SK-N-SH treated with all-trans-retinoic acid at 6 μM for 48 hours (cell line): ENCODE measurements at regions not wholly inside any gene's neighbourhood (a gene's known extent, or its start where the extent isn't known, plus 50 kb on each side); places are given as distances from the start of the nearest gene placed in this dataset.

Source experiments
- ATAC-seq: fragments of 200-7000 bp; cut with Tn5 transposase; 3 replicates; pipeline ENCODE4 v1.9.1; 2020; ENCODE audit warnings: mild to moderate bottlenecking, moderate library complexity
- ARNTL ChIP-seq: fragments of 450-650 bp; formaldehyde crosslinking; IDR thresholded peaks from 2 replicates; pipeline ENCODE4 v1.5.0; 2020; ENCODE audit warnings: low read depth, mild to moderate bottlenecking, moderate library complexity, borderline replicate concordance
- BACH2 ChIP-seq: fragments of 250-450 bp; sonication (Bioruptor Pico); IDR thresholded peaks from 2 replicates; pipeline ENCODE4 v1.9.0; 2021; ENCODE audit warnings: mild to moderate bottlenecking, borderline replicate concordance
- CREB5 ChIP-seq: fragments of 250-450 bp; sonication (Bioruptor Pico); IDR thresholded peaks from 2 replicates; pipeline ENCODE4 v1.5.1; 2020; ENCODE audit warnings: low read depth, mild to moderate bottlenecking, moderate library complexity
- CSDC2 ChIP-seq: fragments of 250-450 bp; sonication (Bioruptor Pico); IDR thresholded peaks from 2 replicates; pipeline ENCODE4 v1.5.0; 2020; ENCODE audit warnings: mild to moderate bottlenecking, moderate library complexity
- CSRNP3 ChIP-seq: fragments of 250-450 bp; sonication (Bioruptor Pico); IDR thresholded peaks from 2 replicates; pipeline ENCODE4 v1.5.1; 2021; ENCODE audit warnings: mild to moderate bottlenecking, moderate library complexity
- ESRRG ChIP-seq: fragments of 250-450 bp; sonication (Bioruptor Pico); IDR thresholded peaks from 2 replicates; pipeline ENCODE4 v1.6.1; 2021; ENCODE audit warnings: mild to moderate bottlenecking
- GLIS3 ChIP-seq: fragments of 250-450 bp; sonication (Bioruptor Pico); IDR thresholded peaks from 2 replicates; pipeline ENCODE4 v1.5.0; 2020; ENCODE audit warnings: mild to moderate bottlenecking, moderate library complexity
- ISL1 ChIP-seq: fragments of 250-450 bp; sonication (Bioruptor Pico); IDR thresholded peaks from 2 replicates; pipeline ENCODE4 v2.1.2; 2022; ENCODE audit warnings: mild to moderate bottlenecking, moderate library complexity
- OSR1 ChIP-seq: fragments of 250-450 bp; sonication (Bioruptor Pico); IDR thresholded peaks from 2 replicates; pipeline ENCODE4 v1.8.0; 2022; ENCODE audit warnings: moderate library complexity, mild to moderate bottlenecking, inconsistent platforms
- PATZ1 ChIP-seq: fragments of 250-450 bp; sonication (Bioruptor Pico); IDR thresholded peaks from 2 replicates; pipeline ENCODE4 v1.8.0; 2020; ENCODE audit warnings: mild to moderate bottlenecking, moderate library complexity, borderline replicate concordance
- POU6F1 ChIP-seq: fragments of 250-450 bp; sonication (Bioruptor Pico); IDR thresholded peaks from 2 replicates; pipeline ENCODE4 v1.8.0; 2021; ENCODE audit warnings: low read depth, mild to moderate bottlenecking, moderate library complexity, borderline replicate concordance
- PPARA ChIP-seq: fragments of 250-450 bp; sonication (Bioruptor Pico); IDR thresholded peaks from 2 replicates; pipeline ENCODE4 v1.5.0; 2020; ENCODE audit warnings: mild to moderate bottlenecking, borderline replicate concordance
- RARB ChIP-seq: fragments of 250-450 bp; sonication (Bioruptor Pico); IDR thresholded peaks from 2 replicates; pipeline ENCODE4 v1.8.0; 2021; ENCODE audit warnings: mild to moderate bottlenecking, moderate library complexity
- SNAI2 ChIP-seq: fragments of 250-450 bp; sonication (Bioruptor Pico); IDR thresholded peaks from 2 replicates; pipeline ENCODE4 v1.5.0; 2020; ENCODE audit warnings: mild to moderate bottlenecking, moderate library complexity
- TCF4 ChIP-seq: fragments of 250-450 bp; sonication (Bioruptor Pico); IDR thresholded peaks from 2 replicates; pipeline ENCODE4 v1.8.0; 2021; ENCODE audit warnings: mild to moderate bottlenecking, moderate library complexity, borderline replicate concordance
- TOX ChIP-seq: fragments of 250-450 bp; sonication (Bioruptor Pico); IDR thresholded peaks from 2 replicates; pipeline ENCODE4 v1.8.0; 2021; ENCODE audit warnings: mild to moderate bottlenecking, moderate library complexity, borderline replicate concordance
- TSHZ2 ChIP-seq: fragments of 250-450 bp; sonication (Bioruptor Pico); IDR thresholded peaks from 2 replicates; pipeline ENCODE4 v1.5.0; 2020; ENCODE audit warnings: mild to moderate bottlenecking, moderate library complexity
- ZC3H10 ChIP-seq: fragments of 250-450 bp; sonication (Bioruptor Pico); IDR thresholded peaks from 2 replicates; pipeline ENCODE4 v1.5.1; 2021; ENCODE audit warnings: mild to moderate bottlenecking, moderate library complexity
- ZFP3 ChIP-seq: fragments of 250-450 bp; sonication (Bioruptor Pico); IDR thresholded peaks from 2 replicates; pipeline ENCODE4 v1.5.0; 2020; ENCODE audit warnings: mild to moderate bottlenecking, moderate library complexity
- ZFP30 ChIP-seq: fragments of 450-650 bp; formaldehyde crosslinking; IDR thresholded peaks from 2 replicates; pipeline ENCODE4 v1.5.0; 2022; ENCODE audit warnings: mild to moderate bottlenecking, moderate library complexity
- ZNF565 ChIP-seq: fragments of 450-650 bp; formaldehyde crosslinking; conservative IDR thresholded peaks from 2 replicates; pipeline ENCODE4 v1.5.0; 2020; ENCODE audit warnings: low read depth, mild to moderate bottlenecking, moderate library complexity
- ZNF8 ChIP-seq: fragments of 450-650 bp; formaldehyde crosslinking; IDR thresholded peaks from 2 replicates; pipeline ENCODE4 v1.5.0; 2020; ENCODE audit warnings: mild to moderate bottlenecking, moderate library complexity

GRCh38 chr1:98391175-98391574, 270.3 kb upstream of the SNX7 start:
- TF ChIP-seq ZFP3 (CRISPR knock-in tag) (no peak), TSHZ2 (CRISPR knock-in tag) (no peak), POU6F1 (no peak), CSRNP3 (CRISPR knock-in tag) (no peak), CSDC2 (CRISPR knock-in tag) (no peak), GLIS3 (CRISPR knock-in tag) (no peak), ZC3H10 (no peak), TOX (CRISPR knock-in tag) (no peak), ZNF8 (CRISPR knock-in tag) (no peak), SNAI2 (no peak)
- TF ChIP-seq, all 23 proteins: peak for 0
- no peak for ATAC-seq

GRCh38 chr1:98389809-98390208, 271.7 kb upstream of the SNX7 start:
- ATAC-seq = peak; percentile 73
- TF ChIP-seq PATZ1 (CRISPR knock-in tag) = no peak
- no peak for TF ChIP-seq SNAI2
- 0 out of 2 replicates have a peak, but pooled peaks have one; percentile 16 for TF ChIP-seq ISL1

- peak; percentile 90 for ATAC-seq
- TF ChIP-seq OSR1 = no peak
- no peak for TF ChIP-seq BACH2 (CRISPR knock-in tag)
- TF ChIP-seq ZFP30 (CRISPR knock-in tag) = no peak
- no peak for TF ChIP-seq TOX (CRISPR knock-in tag)
- TF ChIP-seq ARNTL (CRISPR knock-in tag) = no peak
- TF ChIP-seq SNAI2 = no peak
- TF ChIP-seq CSRNP3 (CRISPR knock-in tag) = no peak
Measured at GRCh38 chr1:98388441-98388840, 273.1 kb upstream of the SNX7 start.

GRCh38 chr1:98387701-98388100, 273.8 kb upstream of the SNX7 start:
- TF ChIP-seq PPARA = no peak
- no peak for TF ChIP-seq OSR1
- TF ChIP-seq CSDC2 (CRISPR knock-in tag) = no peak
- TF ChIP-seq CREB5 = no peak
- no peak for TF ChIP-seq BACH2 (CRISPR knock-in tag)
- TF ChIP-seq ESRRG (CRISPR knock-in tag) = no peak
- TF ChIP-seq ZNF8 (CRISPR knock-in tag) = no peak
- no peak for TF ChIP-seq ZNF565 (CRISPR knock-in tag)
- no peak for TF ChIP-seq RARB
- no peak for TF ChIP-seq TCF4 (CRISPR knock-in tag)
- no peak for TF ChIP-seq ARNTL (CRISPR knock-in tag)
- no peak for TF ChIP-seq ZFP3 (CRISPR knock-in tag)
- no peak for TF ChIP-seq SNAI2
- no peak for TF ChIP-seq TOX (CRISPR knock-in tag)
- no peak for TF ChIP-seq CSRNP3 (CRISPR knock-in tag)
- ATAC-seq = no peak
